ENCODE measurements at regions not wholly inside any gene's neighbourhood (a gene's known extent, or its start where the extent isn't known, plus 50 kb on each side); places are given as distances from the start of the nearest gene placed in this dataset.

DNA sequence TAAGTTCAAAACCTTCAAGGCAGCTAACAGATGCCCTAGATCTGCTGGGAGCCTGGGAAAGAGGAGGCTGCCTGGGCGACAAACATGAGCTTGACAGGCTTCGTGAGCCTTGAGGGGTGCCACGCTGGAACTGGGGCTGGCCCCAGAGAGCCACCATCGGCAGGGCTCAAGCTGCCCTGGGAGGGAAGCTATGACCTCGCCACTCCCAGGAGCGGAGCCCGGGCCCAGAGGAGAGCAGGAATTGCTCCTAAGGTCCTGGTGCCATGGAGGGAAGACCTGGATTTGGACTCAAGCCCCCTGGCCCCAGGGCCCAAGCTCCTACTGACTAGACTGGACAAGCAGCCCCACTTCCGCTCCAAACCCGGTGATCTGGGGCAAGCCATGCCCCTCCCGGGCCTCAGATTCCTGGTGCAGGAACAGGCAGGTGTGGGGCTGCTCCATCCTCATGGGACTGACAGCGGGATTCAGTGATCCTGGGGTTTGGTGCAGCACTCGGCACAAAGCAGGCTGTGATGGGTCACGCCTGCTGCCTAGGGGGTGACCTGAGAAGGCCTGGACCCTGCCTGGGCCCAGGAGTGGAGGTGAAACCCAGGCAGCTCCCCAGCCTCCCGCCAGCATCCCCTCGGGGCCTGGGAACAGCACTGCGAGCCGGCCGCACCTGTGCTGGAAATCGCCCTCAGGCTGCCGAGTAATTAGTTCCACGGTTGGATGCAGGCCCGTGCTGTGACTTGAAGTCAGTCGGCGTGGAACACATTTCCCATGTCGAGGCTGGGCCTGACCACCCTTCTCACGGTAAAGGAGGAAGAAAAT, 246.9 kb downstream of the NDUFA10 start:
- no peak for DNase-seq (ENCODE audit: low read depth)

DNA sequence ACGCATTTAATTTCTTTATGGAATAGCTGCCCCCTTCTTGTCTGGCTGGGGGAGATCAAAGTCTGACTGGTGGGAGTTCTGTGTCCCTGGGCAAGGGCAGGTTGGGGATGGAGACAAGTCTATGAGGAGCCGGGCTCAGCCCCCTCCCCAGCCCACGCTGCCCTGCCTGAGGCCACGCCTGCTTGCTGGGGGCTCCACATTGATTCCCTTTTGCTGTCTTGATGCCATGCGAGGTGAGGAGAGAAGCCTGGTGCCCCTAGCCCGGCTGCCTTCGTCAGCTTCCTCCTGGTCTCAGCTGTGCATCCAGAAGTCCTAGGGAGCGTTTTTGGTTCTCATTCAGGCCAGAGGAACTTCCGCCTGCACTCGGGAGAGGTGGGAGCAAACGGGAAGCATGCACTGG, 247.9 kb downstream of the NDUFA10 start:
- DNase-seq (ENCODE audit: low read depth): no peak

DNA sequence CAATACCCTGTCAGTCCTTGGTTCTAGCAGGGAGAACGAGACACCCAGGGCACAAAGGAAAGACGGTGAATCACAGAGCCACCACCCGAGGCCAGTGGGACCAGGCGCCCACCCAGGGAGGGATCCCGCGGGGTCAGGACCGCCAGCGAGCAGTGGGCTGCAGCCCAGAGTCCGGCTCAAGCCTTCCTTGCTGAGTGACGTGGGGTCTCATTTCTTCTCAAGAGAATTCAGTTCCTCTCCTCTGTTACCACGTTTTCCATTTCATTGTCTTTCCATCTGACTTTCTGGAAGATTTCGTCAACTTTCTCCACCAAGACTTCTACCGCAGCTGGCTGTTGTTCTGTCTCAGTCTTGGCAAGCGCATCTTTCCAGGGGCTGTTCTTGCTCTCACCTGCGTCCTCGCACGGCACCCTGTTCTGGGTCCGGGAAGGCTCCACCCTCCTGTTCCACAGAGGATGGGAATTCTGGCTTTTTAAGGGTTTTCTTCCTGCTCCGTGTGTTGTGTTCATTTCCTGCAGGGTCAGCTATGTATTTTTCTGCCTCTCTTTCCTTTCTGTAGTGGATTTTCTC, 248.6 kb downstream of the NDUFA10 start:
- no peak for DNase-seq (ENCODE audit: low read depth)

DNA sequence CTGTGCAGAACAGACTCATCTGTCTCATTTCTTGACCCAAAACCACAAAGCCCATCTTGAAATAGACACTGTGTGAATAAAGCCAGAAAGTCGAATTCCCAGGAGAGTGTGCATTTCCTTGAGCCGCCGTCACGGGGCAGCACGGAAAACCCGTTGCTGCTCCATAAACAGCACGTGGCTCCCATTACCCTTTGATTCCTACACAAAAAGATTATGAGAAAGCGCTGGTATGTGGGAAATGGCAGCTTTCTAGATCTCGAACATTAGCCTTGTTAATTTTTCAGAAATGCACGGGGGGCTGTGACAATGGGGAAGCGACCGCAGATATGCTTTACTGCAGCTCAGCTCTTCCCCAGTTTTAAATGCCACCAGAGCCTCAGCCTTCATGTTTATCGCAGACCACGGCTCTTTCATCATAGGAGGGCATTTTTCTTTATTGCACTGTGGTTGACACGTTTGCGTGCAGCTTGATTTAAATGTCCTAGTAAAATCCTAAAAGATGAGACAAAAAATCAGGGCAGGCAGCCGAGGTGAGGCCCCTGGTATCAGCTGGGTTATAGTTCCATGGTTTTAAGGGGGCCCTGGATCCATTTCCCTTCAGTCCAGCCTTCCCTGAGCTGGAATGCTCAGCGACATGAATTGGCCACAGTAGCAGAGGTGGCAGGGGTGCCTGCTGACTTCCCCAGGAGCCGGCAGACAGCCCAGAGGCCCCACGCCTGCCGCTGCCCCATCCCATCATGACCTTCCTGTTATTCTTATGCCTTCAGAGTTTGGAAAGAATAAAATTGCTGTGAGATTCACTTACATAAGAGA, 249.3 kb downstream of the NDUFA10 start:
- DNase-seq (ENCODE audit: low read depth): no peak

DNA sequence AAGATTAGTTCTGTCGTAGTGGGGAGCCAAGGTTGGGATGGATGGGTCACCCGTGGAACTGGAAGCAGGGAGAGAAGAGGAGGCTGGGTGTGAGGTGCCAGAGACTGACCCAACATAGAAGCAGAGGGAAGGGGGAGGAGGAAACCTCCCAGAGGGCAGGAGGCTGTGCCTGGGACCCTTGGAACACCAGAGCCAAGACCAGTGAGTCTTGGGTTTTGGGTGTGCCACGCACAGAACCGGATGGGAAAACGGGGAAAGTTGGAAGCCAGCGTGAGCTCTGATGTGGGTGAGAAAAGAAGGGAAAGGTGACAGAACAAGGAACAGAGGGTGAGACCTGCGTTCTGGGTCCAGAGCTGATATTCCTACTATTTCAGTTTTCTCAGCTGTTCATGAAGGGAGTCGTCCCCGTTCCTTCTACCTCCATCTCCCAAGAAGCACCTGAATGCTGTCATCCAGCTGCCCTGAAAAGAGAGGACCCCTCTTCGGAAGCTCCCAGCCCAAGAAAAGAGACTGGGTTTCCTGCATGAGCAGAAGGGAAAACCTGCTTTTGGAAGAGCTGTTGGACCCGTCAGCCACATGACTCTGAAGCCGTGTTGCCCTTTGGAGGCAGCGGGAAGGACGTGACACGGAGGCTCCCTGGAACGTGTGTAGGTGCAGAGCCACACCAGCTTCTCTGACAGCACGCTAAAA, 250.1 kb downstream of the NDUFA10 start:
- DNase-seq (ENCODE audit: low read depth): no peak

DNA sequence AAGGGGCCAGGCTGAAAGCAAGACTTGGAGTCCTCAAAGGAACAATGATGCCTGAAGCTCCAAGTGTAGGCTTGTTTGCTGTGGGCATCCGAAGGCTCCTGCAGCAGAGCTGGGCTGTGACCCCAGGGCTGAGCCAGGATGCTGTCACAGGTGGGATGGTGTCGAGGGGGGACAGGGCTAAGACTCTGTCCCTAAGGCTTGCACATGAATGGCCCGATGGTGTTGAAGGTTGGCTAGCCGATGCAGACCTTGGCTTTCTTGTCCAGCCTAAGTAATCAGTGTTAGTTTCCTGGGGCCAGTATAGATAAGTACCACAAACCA, 251.0 kb downstream of the NDUFA10 start:
- DNase-seq (ENCODE audit: low read depth): no peak

DNA sequence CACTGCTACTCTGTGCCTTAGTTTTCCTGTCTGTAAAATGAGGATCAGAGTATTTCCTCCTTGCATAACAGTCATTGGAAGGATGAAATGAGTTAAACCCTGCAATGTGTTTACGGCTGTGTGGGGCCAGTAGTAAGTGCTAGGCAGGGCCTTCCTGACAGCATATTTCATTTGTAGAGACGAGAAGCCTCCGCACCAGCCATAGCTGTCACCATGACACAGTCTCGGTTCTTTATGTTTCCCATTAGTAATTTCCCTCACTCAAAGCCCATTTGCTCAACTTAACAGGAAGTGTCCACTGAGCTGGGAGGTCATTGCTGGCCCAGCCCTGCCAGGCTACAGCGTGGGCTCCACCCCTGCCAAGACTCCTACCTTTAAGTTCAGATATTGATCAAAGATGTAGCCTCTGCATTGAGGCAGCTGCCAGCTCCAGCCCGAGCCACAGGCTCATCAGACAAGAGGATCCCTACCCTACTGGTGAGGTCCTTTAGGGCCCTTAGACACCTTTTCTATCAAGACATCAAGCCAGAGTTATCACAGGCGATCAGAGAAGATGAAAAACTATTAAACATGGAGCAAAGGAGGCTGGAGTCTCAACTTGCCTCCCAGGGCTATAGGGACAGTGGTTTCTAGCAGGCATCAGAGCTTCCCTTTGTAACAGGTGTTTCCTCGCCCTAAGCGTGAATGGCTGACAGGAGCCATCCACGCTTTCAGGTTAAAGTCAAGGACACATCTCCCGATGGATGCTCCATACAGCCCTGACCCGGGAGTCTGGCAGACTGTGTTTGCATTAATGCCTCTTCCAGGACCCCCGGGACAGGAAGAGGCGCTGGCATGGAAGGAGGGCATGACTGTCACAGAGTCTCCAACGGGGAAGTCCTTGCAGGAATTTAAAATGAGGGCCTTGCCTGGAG, 251.7 kb downstream of the NDUFA10 start:
- no peak for DNase-seq (ENCODE audit: low read depth)

DNA sequence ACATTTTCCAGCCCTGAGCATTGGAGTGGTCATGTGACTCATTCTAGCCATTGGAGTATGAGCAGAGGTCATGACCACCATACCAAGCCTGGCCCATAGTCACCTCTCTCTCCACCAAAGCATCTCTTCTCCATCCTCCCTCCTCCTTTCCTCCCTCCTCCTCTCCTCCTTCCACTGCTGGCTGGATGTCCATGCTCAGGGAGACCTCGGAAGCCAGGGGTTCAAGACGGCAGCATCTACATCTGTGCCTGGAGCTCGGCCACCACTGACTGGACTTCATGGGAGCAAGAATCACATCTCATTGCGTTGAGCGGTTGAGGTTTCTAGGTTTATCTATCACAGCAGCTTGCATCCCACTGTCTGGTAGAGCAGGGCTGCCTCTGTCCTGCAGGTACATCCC, 252.4 kb downstream of the NDUFA10 start:
- no peak for DNase-seq (ENCODE audit: low read depth)

DNA sequence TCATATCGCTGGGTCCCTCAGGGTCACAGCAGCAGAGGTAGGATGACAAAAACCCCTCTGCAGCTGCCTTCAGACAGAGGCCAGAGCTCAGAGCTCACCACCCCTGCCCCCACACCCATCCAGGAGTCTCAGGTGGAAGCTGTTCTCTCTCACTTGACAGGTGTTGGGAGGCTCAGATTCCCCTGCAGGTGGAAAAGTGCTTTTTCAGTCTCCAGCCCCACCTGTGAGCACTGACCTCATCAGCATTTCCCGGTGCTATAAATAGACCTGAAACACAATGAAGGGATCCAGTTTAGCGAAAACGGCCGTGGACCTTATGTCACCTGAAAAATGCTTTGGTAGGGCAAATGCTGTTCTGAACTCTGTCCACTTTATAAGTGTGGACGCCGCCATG, 254.9 kb downstream of the NDUFA10 start:
- no peak for DNase-seq (ENCODE audit: low read depth)

DNA sequence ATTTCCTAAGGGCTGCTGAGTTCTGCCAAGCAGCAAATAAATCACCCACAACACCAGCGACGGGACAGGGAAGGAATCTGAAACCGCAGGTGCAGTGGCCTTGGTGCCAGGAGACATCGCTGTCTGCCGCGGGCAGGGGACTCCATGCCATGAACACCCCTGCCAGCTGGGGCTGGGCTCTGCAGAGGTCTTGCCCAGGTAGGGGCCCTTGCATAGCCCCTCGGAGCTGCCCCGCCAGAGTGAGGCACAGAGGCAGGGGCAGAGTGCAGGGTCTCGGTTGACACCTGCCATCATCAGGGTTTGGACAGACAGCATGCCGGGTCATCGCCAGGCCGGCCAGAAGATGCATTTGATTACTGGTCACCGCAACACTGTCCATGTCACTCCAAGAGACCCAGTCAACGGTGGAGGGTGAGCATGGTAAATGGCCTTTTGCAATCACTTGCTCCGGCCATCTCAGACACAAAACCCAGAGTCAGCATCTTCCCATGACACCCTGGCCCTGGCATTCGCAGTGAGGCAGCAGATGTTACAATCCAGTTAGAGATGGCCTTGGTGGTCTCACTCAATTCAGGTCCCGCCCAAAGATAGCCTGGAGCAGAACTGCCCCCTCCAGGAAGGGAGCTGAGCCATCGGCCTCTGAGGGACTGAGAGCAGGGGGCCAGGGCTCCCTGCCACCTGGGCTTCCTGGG, 255.4 kb downstream of the NDUFA10 start:
- no peak for DNase-seq (ENCODE audit: low read depth)

DNA sequence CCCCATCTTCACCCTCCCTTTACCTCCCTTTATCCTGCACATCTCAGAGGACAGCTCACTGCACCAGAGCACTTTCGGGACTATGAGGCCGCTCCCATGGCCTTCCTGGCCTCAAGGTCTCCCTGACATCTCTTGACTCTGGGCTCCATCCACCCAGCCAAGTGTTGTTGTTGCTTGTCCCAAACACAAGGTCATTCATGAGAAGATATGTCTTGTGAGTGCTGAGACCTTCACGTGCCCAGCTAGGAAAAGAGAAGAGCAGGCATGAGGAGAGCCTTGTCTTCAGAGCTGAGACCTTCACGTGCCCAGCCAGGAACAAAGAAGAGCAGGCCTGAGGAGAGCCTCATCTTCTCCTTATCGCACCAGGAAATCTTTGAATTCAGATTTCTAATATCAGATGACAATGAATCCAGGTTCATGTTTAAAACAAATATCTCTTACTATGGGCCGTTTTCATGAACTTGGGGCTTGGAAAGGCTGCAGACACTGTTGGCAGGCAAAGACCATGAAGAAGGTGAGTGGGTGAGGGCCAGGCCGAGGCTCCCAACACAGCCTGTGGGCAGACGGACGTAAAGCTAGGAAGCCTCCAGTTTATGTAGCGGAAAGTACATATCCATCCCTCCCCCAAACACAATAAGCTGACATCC, 256.1 kb downstream of the NDUFA10 start:
- no peak for DNase-seq (ENCODE audit: low read depth)

DNA sequence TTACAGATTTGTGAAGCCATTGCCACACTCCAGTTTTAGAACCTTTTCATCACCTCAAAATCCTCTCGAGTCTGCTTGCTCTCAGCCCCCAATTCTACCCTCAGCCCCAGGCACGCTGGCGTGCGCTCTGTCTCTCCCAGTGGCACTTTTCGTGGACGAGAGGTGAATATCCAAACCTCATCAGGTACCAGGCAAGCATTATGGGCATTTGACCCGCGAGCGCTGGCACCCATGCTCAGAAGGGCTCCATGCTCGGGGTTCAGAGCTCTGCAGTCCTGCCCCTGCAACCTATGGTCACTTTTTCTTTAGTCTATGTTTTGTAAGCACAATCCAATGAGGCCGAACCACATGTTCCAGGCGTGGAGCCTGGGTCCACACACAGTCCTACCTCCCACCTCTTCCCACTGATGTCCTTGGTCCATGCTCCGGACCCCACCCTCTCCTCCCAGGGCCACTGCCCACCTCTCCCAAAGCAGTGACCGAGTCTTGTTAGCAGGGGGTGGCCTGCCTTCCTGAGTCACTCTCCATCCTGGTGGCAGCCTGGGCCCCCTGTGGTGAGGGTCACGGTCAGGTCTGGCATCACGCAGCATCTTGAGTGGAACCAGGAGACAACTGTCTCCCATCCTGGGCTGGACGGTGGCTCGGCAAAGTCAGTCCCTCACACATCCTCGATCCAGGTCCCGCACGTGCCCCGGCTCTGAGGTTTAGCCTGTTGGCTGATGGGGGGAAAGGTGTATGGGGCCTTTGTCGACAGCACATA, 256.9 kb downstream of the NDUFA10 start:
- no peak for DNase-seq (ENCODE audit: low read depth)

DNA sequence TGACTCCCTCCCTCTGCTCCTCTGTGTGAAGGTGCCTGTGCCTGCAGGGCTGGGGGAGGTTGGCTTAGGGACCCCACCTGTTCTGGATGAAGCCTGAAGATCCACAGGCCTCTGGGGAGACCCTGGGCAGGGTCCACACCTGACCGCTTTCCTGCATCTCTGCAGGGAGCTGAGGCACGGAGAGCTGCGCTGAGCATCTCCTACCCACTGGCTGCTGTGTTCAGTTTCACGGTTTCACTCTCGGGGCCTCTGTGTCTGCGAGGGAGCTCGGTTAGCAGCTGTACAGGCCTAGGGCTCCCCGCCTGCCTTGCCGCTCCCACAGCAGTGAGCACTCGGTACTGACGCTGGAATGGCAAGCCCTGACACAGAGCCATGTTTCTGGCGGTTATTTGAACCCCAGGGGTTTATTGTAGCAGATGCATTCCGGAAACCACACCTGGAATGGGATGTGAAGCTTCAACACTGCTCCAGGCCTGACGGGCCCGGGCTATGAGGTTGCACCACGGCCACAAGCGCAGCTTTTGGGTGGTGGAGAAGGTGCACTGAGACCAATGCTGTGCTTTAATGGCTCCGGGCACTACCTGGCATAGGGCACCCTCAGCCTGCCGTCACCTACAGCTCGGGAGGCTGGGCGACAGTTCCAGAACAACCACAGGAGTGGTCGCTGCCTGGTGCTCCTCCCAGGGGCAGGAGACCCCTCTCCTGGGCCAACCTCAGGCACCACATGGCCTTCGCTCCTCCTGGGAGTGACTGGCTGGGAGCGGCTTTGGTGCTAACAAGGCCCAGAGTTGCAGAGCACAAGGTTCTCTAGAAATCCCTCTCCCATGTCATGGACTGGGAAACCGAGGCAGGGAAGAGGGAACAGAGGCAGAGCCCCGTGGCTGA, 257.9 kb downstream of the NDUFA10 start:
- DNase-seq (ENCODE audit: low read depth): no peak

DNA sequence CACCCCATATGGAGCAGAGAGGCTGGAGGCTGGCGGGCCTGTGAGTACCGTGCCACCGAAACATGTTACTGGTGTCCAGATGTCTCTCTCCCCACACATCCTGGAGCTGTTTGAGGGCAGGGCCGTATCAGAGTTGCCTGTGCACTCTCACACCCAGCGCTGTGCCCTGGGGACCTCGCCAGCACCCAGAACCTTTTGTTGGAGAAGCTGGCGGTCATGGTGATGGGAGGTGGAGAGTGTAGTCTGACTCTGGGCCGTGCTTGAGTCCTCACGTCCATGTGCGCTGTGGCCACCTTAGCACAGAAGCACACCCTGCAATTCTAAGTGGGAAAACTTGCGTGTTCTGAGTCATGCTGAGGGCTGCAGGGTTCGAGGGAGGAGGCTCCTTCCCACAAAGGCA, 259.2 kb downstream of the NDUFA10 start:
- DNase-seq (ENCODE audit: low read depth): no peak

DNA sequence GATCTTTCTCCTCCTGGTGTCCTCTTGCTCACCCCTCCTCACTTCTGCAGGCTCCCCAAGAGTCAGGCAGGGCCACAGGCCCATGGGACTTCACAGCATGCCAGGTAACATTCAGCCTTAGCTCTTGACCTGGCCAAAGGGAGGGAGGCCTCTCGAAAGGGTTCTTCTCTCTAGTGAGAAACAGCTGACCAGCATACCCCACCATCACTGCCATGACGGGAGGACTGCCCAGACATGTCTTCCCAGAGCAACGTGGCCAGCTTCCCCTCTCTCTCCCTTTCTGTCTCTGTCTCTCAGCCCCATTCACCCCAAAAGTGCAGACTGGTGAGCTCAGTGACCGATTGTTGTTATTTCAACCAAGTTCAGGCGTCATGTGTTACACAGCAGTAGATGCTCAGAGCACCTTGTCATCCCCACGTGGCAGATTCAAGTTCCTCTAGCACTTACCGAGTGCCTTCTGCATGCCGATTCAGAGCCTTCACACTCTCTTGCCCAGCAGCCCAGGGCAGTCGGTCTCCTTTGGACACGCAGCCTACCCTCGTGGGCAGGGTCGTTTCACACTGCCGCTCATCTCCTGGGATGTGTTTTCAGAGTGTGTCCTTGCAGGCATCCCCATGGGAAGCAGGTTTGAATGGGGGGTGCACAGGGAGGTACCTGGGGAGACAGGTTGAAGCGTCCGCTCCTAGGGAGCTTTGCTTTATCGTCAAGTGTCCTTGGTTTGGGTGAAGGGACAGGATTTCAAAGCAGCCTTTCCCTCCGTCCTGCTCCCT, 259.9 kb downstream of the NDUFA10 start:
- no peak for DNase-seq (ENCODE audit: low read depth)

DNA sequence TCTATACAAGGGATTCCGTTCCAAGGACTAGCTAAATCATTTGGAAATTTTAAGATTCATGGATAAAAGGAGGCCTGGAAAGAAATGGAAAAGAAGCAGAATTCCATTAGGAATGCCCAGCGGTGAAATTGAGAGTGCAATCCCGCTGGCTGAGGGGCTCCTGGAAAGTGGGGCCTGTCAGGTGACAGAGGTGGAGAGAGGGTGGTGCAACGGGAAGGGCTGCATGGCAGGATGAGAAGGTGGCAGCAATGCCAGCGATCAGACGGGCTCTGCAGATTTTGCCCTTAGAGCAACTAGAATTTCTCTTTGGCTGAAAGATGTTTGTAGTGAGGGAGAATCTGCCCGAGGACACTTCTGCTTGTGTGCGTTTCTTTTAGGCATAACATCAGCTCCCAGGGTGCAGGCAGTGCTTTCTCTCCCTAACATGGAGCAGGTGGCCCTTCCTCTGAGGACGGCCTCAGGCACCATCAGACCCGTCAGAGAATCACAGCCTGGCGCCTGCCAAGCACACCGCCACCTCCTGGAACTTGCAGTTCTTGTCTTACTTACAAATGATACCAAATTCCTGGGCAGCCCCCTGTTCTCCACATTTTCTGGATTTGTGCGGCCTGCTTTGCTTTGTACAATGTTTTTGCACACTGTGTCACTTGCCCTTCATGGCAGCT, 261.6 kb downstream of the NDUFA10 start:
- no peak for DNase-seq (ENCODE audit: low read depth)

DNA sequence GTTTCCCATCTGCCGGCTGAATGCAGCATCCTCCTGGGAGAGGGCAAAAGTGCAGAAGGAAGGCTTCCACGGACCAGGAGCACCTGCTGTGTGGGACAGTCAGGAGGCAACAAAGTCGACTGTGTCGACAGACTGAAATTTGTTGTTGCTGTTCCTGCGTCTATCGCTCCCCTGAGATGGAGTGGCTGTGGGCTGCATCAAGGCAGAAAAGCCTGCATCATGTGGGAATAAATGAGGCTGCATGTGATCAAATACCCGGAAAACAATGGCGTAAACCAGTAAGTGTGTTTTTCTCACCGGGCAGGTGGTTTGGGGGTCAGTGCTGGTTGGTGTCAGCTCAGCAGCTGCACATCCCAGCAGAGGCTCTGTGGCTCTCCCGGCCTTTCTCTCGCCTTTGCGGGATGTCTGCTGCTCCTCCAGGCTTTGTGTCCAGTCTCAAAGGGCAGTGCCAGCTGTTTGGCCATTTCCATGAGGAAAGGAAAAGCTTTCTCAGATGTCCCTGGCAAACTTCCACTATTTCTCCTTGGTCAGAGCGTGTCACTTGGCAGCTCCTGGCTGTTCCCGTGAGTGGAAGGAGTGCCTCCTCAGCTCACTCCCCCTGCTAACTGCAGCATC, 262.4 kb downstream of the NDUFA10 start:
- DNase-seq (ENCODE audit: low read depth): no peak
